ENCODE measurements at regions not wholly inside any gene's neighbourhood (a gene's known extent, or its start where the extent isn't known, plus 50 kb on each side); places are given as distances from the start of the nearest gene placed in this dataset.
"Not testable (repeated sequence)": the region's sequence is repeated elsewhere in the genome, so short reads cannot be mapped to it uniquely, and the experiment has no call there.

GRCh38 chr15:79157631-79158592, 67.3 kb upstream of the RASGRF1 start:
- Histone ChIP-seq H3K36me3 (ENCODE audit: control insufficient read depth, insufficient read depth, low read length) (no peaks in the 10 kb centered on the region; the same call in 1 of the 2 replicates), H3K4me3 (replicated peaks; ENCODE audit: low read depth, low read length) (no peak overlapping the region), H3K27me3 (replicated peaks; ENCODE audit: control insufficient read depth, insufficient read depth, low read length) (no peaks in the 10 kb centered on the region; the same call in none of the 2 replicates)
- no peak for TF ChIP-seq CTCF (IDR thresholded peaks at IDR 0.05; ENCODE audit: insufficient read depth, low read length, poor library complexity, severe bottlenecking)
- DNase-seq (ENCODE audit: extremely low read depth, insufficient read length): no peak

GRCh38 chr15:79156704-79157375, 66.3 kb upstream of the RASGRF1 start:
- H3K27me3 ChIP-seq (replicated peaks; ENCODE audit: control insufficient read depth, insufficient read depth, low read length): no peaks in the 10 kb centered on the region; the same call in 1 of the 2 replicates
- DNase-seq (ENCODE audit: extremely low read depth, insufficient read length): no peak
- no peak for TF ChIP-seq CTCF (IDR thresholded peaks at IDR 0.05; ENCODE audit: insufficient read depth, low read length, poor library complexity, severe bottlenecking)
- H3K36me3 ChIP-seq (ENCODE audit: control insufficient read depth, insufficient read depth, low read length): no peaks in the 10 kb centered on the region; the same call in 1 of the 2 replicates
- H3K4me3 ChIP-seq (replicated peaks; ENCODE audit: low read depth, low read length): no peak overlapping the region

- no peak for TF ChIP-seq CTCF (IDR thresholded peaks at IDR 0.05; ENCODE audit: insufficient read depth, low read length, poor library complexity, severe bottlenecking)
- Histone ChIP-seq H3K4me3 (replicated peaks; ENCODE audit: low read depth, low read length) (no peak overlapping the region), H3K27me3 (replicated peaks; ENCODE audit: control insufficient read depth, insufficient read depth, low read length) (no peaks in the 10 kb centered on the region; the same call in 1 of the 2 replicates), H3K36me3 (ENCODE audit: control insufficient read depth, insufficient read depth, low read length) (no peaks in the 10 kb centered on the region; the same call in 1 of the 2 replicates)
- DNase-seq (ENCODE audit: extremely low read depth, insufficient read length): no peak
These were observed 64.0 kb upstream of the RASGRF1 start for GRCh38 chr15:79154483-79155135.

- not testable (repeated sequence) for H3K27me3 ChIP-seq (replicated peaks; ENCODE audit: control insufficient read depth, insufficient read depth, low read length); H3K36me3 ChIP-seq (ENCODE audit: control insufficient read depth, insufficient read depth, low read length); DNase-seq (ENCODE audit: extremely low read depth, insufficient read length); H3K4me3 ChIP-seq (replicated peaks; ENCODE audit: low read depth, low read length)
These were observed 53.7 kb upstream of the RASGRF1 start for GRCh38 chr15:79144290-79144689.

- DNase-seq (ENCODE audit: extremely low read depth, insufficient read length): no peak
- Histone ChIP-seq H3K4me3 (replicated peaks; ENCODE audit: low read depth, low read length) (no peak overlapping the region), H3K36me3 (ENCODE audit: control insufficient read depth, insufficient read depth, low read length) (no peaks in the 10 kb centered on the region), H3K27me3 (replicated peaks; ENCODE audit: control insufficient read depth, insufficient read depth, low read length) (no peaks in the 10 kb centered on the region; the same call in none of the 2 replicates)
- no peak for TF ChIP-seq CTCF (IDR thresholded peaks at IDR 0.05; ENCODE audit: insufficient read depth, low read length, poor library complexity, severe bottlenecking)
These were observed 50.4 kb upstream of the RASGRF1 start for GRCh38 chr15:79140846-79141570.
